Natural killer cell treated with Interleukin-12 subunit alpha and Interleukin-12 subunit beta and Interleukin-15 and Interleukin-18, amount 100 ng/mL, for 72 hours (primary cell): ENCODE measurements at regions not wholly inside any gene's neighbourhood (a gene's known extent, or its start where the extent isn't known, plus 50 kb on each side); places are given as distances from the start of the nearest gene placed in this dataset.

Source experiments
- ATAC-seq, 2 donors: fragments of 150-1000 bp; cut with Tn5 transposase in 1 of 2; sonication (Bioruptor Pico), chemical (Tn5 transposase) in 1 of 2; 2 replicates each; pipeline ENCODE4 v1.10.0; 2021
- DNase-seq: peaks from one replicate; pipeline ENCODE4 v3.0.0; 2022; ENCODE audit warnings: low spot score
- H3K27ac Mint-ChIP-seq, 2 donors: 1 replicate in 1 of 2; 2 replicates in 1 of 2; pipeline ENCODE4 v1.8.0; 2022; ENCODE audit warnings: mixed read lengths in 2 of 2, mild to moderate bottlenecking in 1 of 2, moderate library complexity in 1 of 2
- H3K27me3 Mint-ChIP-seq, 2 donors: 1 replicate in 1 of 2; 2 replicates in 1 of 2; pipeline ENCODE4 v1.8.0; 2022; ENCODE audit warnings: mixed read lengths in 2 of 2
- H3K36me3 Mint-ChIP-seq: one replicate; pipeline ENCODE4 v1.8.0; 2022; ENCODE audit warnings: mixed read lengths
- H3K4me1 Mint-ChIP-seq, 2 donors: 1 replicate in 1 of 2; 2 replicates in 1 of 2; pipeline ENCODE4 v1.8.0; 2022; ENCODE audit warnings: low read depth in 2 of 2, mixed read lengths in 2 of 2, mild to moderate bottlenecking in 1 of 2
- H3K4me3 Mint-ChIP-seq: one replicate; pipeline ENCODE4 v1.8.0; 2022; ENCODE audit warnings: mixed read lengths
- H3K9me3 Mint-ChIP-seq: 2 replicates; pipeline ENCODE4 v1.8.0; 2022; ENCODE audit warnings: mixed read lengths

- ATAC-seq, result no peak
Observed at GRCh38 chr3:73924048-73924447, 299.3 kb upstream of the PDZRN3 start.

GRCh38 chr3:73917643-73918042, 292.9 kb upstream of the PDZRN3 start:
- Mint-ChIP-seq H3K36me3 (no peaks in the 10 kb centered on the region), H3K27ac (no peak overlapping the region), H3K4me3 (no peak overlapping the region), H3K4me1 (no peaks in the 10 kb centered on the region), H3K27me3 (no peaks in the 10 kb centered on the region), H3K9me3 (peaks cover 9% of the 10 kb centered on the region)
- DNase-seq (no peak), ATAC-seq (no peak)

More at GRCh38 chr3:73924048-73924447, 299.3 kb upstream of the PDZRN3 start:
- Mint-ChIP-seq H3K27ac (no peak overlapping the region), H3K4me1 (no peaks in the 10 kb centered on the region), H3K36me3 (peaks cover 6% of the 10 kb centered on the region), H3K4me3 (no peak overlapping the region), H3K9me3 (peaks cover 13% of the 10 kb centered on the region), H3K27me3 (no peaks in the 10 kb centered on the region)
- DNase-seq, result no peak

- Mint-ChIP-seq H3K9me3 (peaks cover 6% of the 10 kb centered on the region), H3K4me3 (no peak overlapping the region), H3K4me1 (no peaks in the 10 kb centered on the region), H3K27ac (no peak overlapping the region), H3K36me3 (no peaks in the 10 kb centered on the region), H3K27me3 (no peaks in the 10 kb centered on the region)
- no peak for ATAC-seq
- DNase-seq, result no peak
Observed at GRCh38 chr3:73915886-73916285, 291.1 kb upstream of the PDZRN3 start.

- H3K36me3 Mint-ChIP-seq, result no peaks in the 10 kb centered on the region
- no peak overlapping the region for H3K4me3 Mint-ChIP-seq
- H3K4me1 Mint-ChIP-seq, result no peaks in the 10 kb centered on the region
- H3K27ac Mint-ChIP-seq, result no peak overlapping the region
- ATAC-seq, result no peak
- peaks cover 36% of the 10 kb centered on the region for H3K9me3 Mint-ChIP-seq
- no peak for DNase-seq
- H3K27me3 Mint-ChIP-seq, result no peaks in the 10 kb centered on the region
Observed at GRCh38 chr3:73908218-73908617, 283.5 kb upstream of the PDZRN3 start.

- Mint-ChIP-seq H3K36me3 (peaks cover 4% of the 10 kb centered on the region), H3K9me3 (peaks cover 35% of the 10 kb centered on the region), H3K4me1 (no peaks in the 10 kb centered on the region), H3K4me3 (no peak overlapping the region), H3K27me3 (no peaks in the 10 kb centered on the region), H3K27ac (no peak overlapping the region)
- DNase-seq, result no peak
- ATAC-seq, result no peak
Observed at GRCh38 chr3:73901686-73902085, 276.9 kb upstream of the PDZRN3 start.

- no peak for ATAC-seq
- peaks cover 22% of the 10 kb centered on the region for H3K9me3 Mint-ChIP-seq
- DNase-seq, result no peak
- H3K27me3 Mint-ChIP-seq, result no peaks in the 10 kb centered on the region
- no peak overlapping the region for H3K4me3 Mint-ChIP-seq
- no peaks in the 10 kb centered on the region for H3K4me1 Mint-ChIP-seq
- H3K36me3 Mint-ChIP-seq, result peaks cover under 1% of the 10 kb centered on the region
- H3K27ac Mint-ChIP-seq, result no peak overlapping the region
Observed at GRCh38 chr3:73894474-73895213, 269.9 kb upstream of the PDZRN3 start.

GRCh38 chr3:73893089-73893488, 268.3 kb upstream of the PDZRN3 start:
- Mint-ChIP-seq H3K9me3 (peaks cover 18% of the 10 kb centered on the region), H3K27me3 (no peaks in the 10 kb centered on the region), H3K4me1 (no peaks in the 10 kb centered on the region), H3K4me3 (no peak overlapping the region), H3K27ac (no peak overlapping the region), H3K36me3 (no peaks in the 10 kb centered on the region)
- DNase-seq (no peak), ATAC-seq (no peak)

GRCh38 chr3:73885862-73886261, 261.1 kb upstream of the PDZRN3 start:
- Mint-ChIP-seq H3K4me1 (no peaks in the 10 kb centered on the region), H3K9me3 (peaks cover 13% of the 10 kb centered on the region), H3K4me3 (no peak overlapping the region), H3K27me3 (no peaks in the 10 kb centered on the region), H3K27ac (no peak overlapping the region), H3K36me3 (no peaks in the 10 kb centered on the region)
- ATAC-seq (no peak), DNase-seq (no peak)

GRCh38 chr3:73884361-73884760, 259.6 kb upstream of the PDZRN3 start:
- Mint-ChIP-seq H3K27ac (no peak overlapping the region), H3K4me1 (no peaks in the 10 kb centered on the region), H3K9me3 (peaks cover 13% of the 10 kb centered on the region), H3K4me3 (no peak overlapping the region), H3K27me3 (no peaks in the 10 kb centered on the region), H3K36me3 (no peaks in the 10 kb centered on the region)
- no peak for DNase-seq
- ATAC-seq, result no peak

GRCh38 chr3:73883497-73883896, 258.8 kb upstream of the PDZRN3 start:
- DNase-seq (no peak), ATAC-seq (no peak)
- H3K9me3 Mint-ChIP-seq, result peaks cover 13% of the 10 kb centered on the region
- H3K27me3 Mint-ChIP-seq, result no peaks in the 10 kb centered on the region
- H3K36me3 Mint-ChIP-seq, result no peaks in the 10 kb centered on the region
- no peak overlapping the region for H3K27ac Mint-ChIP-seq
- H3K4me1 Mint-ChIP-seq, result no peaks in the 10 kb centered on the region
- no peak overlapping the region for H3K4me3 Mint-ChIP-seq

- Mint-ChIP-seq H3K36me3 (no peaks in the 10 kb centered on the region), H3K9me3 (peaks cover 8% of the 10 kb centered on the region), H3K27me3 (no peaks in the 10 kb centered on the region), H3K27ac (no peak overlapping the region), H3K4me3 (no peak overlapping the region), H3K4me1 (no peaks in the 10 kb centered on the region)
- ATAC-seq, result no peak
- DNase-seq, result no peak
Observed at GRCh38 chr3:73874606-73875369, 250.0 kb upstream of the PDZRN3 start.

GRCh38 chr3:73874161-73874560, 249.4 kb upstream of the PDZRN3 start:
- ATAC-seq (no peak), DNase-seq (no peak)
- H3K9me3 Mint-ChIP-seq, result peaks cover 8% of the 10 kb centered on the region
- H3K4me3 Mint-ChIP-seq, result no peak overlapping the region
- H3K36me3 Mint-ChIP-seq, result no peaks in the 10 kb centered on the region
- no peaks in the 10 kb centered on the region for H3K4me1 Mint-ChIP-seq
- H3K27ac Mint-ChIP-seq, result no peak overlapping the region
- no peaks in the 10 kb centered on the region for H3K27me3 Mint-ChIP-seq

- DNase-seq, result no peak
- no peak for ATAC-seq
- Mint-ChIP-seq H3K27me3 (no peaks in the 10 kb centered on the region), H3K4me1 (no peaks in the 10 kb centered on the region), H3K27ac (no peak overlapping the region), H3K4me3 (no peak overlapping the region), H3K9me3 (peaks cover 8% of the 10 kb centered on the region), H3K36me3 (no peaks in the 10 kb centered on the region)
Observed at GRCh38 chr3:73868688-73869315, 244.1 kb upstream of the PDZRN3 start.

- Mint-ChIP-seq H3K27me3 (no peaks in the 10 kb centered on the region), H3K9me3 (peaks cover 8% of the 10 kb centered on the region), H3K27ac (no peak overlapping the region), H3K36me3 (no peaks in the 10 kb centered on the region), H3K4me1 (no peaks in the 10 kb centered on the region), H3K4me3 (no peak overlapping the region)
- DNase-seq, result no peak
- no peak for ATAC-seq
Observed at GRCh38 chr3:73867524-73867923, 242.8 kb upstream of the PDZRN3 start.
